CD8-positive, alpha-beta memory T cell (primary cell): ENCODE measurements at regions not wholly inside any gene's neighbourhood (a gene's known extent, or its start where the extent isn't known, plus 50 kb on each side); places are given as distances from the start of the nearest gene placed in this dataset.

Experiments used
- CTCF ChIA-PET: fragments of 350-600 bp; sonication (Branson Sonifier 250); formaldehyde crosslinking; loops from one replicate; lab custom pipeline; 2021; ENCODE audit warnings: antibody characterized with exemption; lab: Charles Lee
- POLR2A ChIA-PET: fragments of 350-600 bp; sonication (Branson Sonifier 250); formaldehyde crosslinking; loops from one replicate; lab custom pipeline; 2021; ENCODE audit warnings: antibody characterized with exemption; lab: Charles Lee
- DNase-seq, 5 donors: peaks; one replicate each; pipeline versions ENCODE4 v3.0.0 to v3.0.0-alpha.2; 2020 to 2022; ENCODE audit warnings: mixed read lengths in 1 of 5
- H3K27ac ChIP-seq: one replicate; pipeline ENCODE4 v1.7.0; 2013; ENCODE audit warnings: low read depth, mild to moderate bottlenecking, low read length, moderate library complexity
- H3K27me3 ChIP-seq: 2 replicates; pipeline ENCODE4 v1.7.0; 2013; ENCODE audit warnings: low read length, mild to moderate bottlenecking; ENCODE audit not compliant: insufficient read depth, poor library complexity, severe bottlenecking
- H3K36me3 ChIP-seq: 2 replicates; pipeline ENCODE4 v1.7.0; 2013; ENCODE audit warnings: mild to moderate bottlenecking, low read length, moderate library complexity; ENCODE audit not compliant: insufficient read depth
- H3K4me1 ChIP-seq: 2 replicates; pipeline ENCODE4 v1.7.0; 2013; ENCODE audit warnings: mild to moderate bottlenecking, low read length, moderate library complexity; ENCODE audit not compliant: insufficient read depth
- H3K4me3 ChIP-seq: 2 replicates; pipeline ENCODE4 v1.7.0; 2013; ENCODE audit warnings: mild to moderate bottlenecking, low read length
- H3K9me3 ChIP-seq: 2 replicates; pipeline ENCODE4 v1.7.0; 2013; ENCODE audit warnings: mild to moderate bottlenecking, low read length
- H3K27ac Mint-ChIP-seq, 8 donors: one replicate each; pipeline ENCODE4 v1.8.0; 2020 to 2021; ENCODE audit warnings: mixed read lengths in 8 of 8, mild to moderate bottlenecking in 6 of 8, inconsistent platforms in 3 of 8, moderate library complexity in 3 of 8
- H3K27me3 Mint-ChIP-seq, 2 donors: one replicate each; pipeline ENCODE4 v1.8.0; 2020 to 2021; ENCODE audit warnings: mixed read lengths in 2 of 2, mild to moderate bottlenecking in 1 of 2, moderate library complexity in 1 of 2
- H3K36me3 Mint-ChIP-seq, 3 donors: one replicate each; pipeline ENCODE4 v1.8.0; 2020 to 2021; ENCODE audit warnings: mixed read lengths in 3 of 3, inconsistent platforms in 1 of 3, mild to moderate bottlenecking in 1 of 3
- H3K4me1 Mint-ChIP-seq, 3 donors: one replicate each; pipeline ENCODE4 v1.8.0; 2020 to 2021; ENCODE audit warnings: mixed read lengths in 3 of 3, inconsistent platforms in 1 of 3, mild to moderate bottlenecking in 1 of 3
- H3K4me3 Mint-ChIP-seq, 7 donors: one replicate each; pipeline ENCODE4 v1.8.0; 2020 to 2021; ENCODE audit warnings: mixed read lengths in 7 of 7, mild to moderate bottlenecking in 6 of 7, moderate library complexity in 4 of 7, inconsistent platforms in 2 of 7
- H3K9me3 Mint-ChIP-seq, 5 donors: one replicate each; pipeline ENCODE4 v1.8.0; 2020 to 2022; ENCODE audit warnings: mixed read lengths in 5 of 5, mild to moderate bottlenecking in 3 of 5, moderate library complexity in 2 of 5, inconsistent platforms in 1 of 5

DNA sequence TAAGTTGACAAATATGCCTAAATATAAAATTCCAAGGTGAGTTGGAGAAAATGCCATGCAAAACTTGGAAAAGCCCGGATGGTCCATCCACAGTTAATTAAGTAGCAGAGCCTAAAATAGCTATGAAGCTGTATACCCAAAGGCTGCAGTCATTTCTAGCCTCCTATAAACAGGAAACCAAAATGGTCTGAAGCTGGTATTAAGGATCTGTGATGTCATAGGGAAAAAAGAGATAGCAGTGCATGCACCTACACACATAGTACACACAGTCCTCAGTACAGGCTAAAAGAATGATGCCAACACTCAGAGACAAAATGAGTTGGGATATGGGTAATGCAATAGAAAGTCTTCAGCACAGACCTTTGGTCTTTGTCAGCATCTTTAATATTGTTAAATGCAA is 736.9 kb downstream of the EFNB2 start:
- Mint-ChIP-seq H3K4me1 (no peaks in the 10 kb centered on the region), H3K27ac (no peak overlapping the region), H3K27me3 (no peaks in the 10 kb centered on the region), H3K4me3 (no peak overlapping the region), H3K36me3 (no peaks in the 10 kb centered on the region), H3K9me3 (peaks cover 0 to 9% (median 0%) of the 10 kb centered on the region in 5 donors)
- ChIA-PET POLR2A (no interaction called here), CTCF (no interaction called here)
- no peaks in the 10 kb centered on the region for H3K9me3 ChIP-seq
- H3K36me3 ChIP-seq: no peaks in the 10 kb centered on the region
- no peaks in the 10 kb centered on the region for H3K4me1 ChIP-seq
- H3K27ac ChIP-seq: no peak overlapping the region
- no peak for DNase-seq
- H3K27me3 ChIP-seq: no peaks in the 10 kb centered on the region
- no peak overlapping the region for H3K4me3 ChIP-seq

DNA sequence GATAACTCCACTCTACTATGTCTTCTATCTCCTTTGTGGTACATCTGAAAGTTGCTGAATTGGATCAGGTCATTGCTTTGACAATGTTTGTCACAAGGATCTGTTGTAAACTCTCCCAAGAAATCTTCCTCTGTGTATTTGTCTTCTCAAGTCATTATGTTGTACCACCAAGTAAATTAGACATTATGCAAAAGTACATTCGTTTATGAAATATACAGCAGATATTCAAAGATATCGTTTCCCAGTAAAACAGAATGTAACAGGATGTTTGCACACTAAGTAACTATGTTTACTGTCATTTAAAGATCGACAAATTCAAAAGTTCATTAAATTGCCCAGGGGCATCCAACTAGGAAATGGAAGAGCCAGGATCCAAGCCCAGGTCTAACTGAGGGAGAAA is 739.4 kb downstream of the EFNB2 start:
- H3K4me3 ChIP-seq: no peak overlapping the region
- no peak for DNase-seq
- Mint-ChIP-seq H3K4me3 (no peak overlapping the region), H3K27me3 (no peaks in the 10 kb centered on the region), H3K9me3 (peaks cover 0 to 15% (median 2%) of the 10 kb centered on the region in 5 donors), H3K36me3 (no peaks in the 10 kb centered on the region), H3K27ac (no peak overlapping the region), H3K4me1 (no peaks in the 10 kb centered on the region)
- no peak overlapping the region for H3K27ac ChIP-seq
- POLR2A ChIA-PET: no interaction called here
- CTCF ChIA-PET: no interaction called here
- no peaks in the 10 kb centered on the region for H3K27me3 ChIP-seq
- no peaks in the 10 kb centered on the region for H3K36me3 ChIP-seq
- H3K9me3 ChIP-seq: no peaks in the 10 kb centered on the region
- no peaks in the 10 kb centered on the region for H3K4me1 ChIP-seq

DNA sequence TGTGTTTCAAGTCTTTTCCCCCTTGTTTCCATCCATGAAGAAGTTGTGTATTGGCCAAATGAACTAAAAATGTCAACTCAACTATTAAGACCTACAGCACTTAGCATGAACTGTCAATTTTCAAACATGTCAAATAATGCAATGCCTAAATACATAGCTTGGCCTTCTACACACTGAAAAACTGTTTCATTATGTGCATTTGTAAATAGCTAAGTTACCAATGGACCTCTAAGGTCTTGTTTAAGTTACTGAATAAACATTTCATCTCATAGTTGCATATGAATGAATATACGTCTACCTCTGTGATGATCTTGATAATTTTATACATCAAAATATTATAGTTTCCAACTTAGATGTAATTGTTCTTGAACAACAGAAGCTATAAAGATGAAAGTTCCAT is 744.5 kb downstream of the EFNB2 start:
- CTCF ChIA-PET: no interaction called here
- no peak overlapping the region for H3K27ac Mint-ChIP-seq
- POLR2A ChIA-PET: no interaction called here

DNA sequence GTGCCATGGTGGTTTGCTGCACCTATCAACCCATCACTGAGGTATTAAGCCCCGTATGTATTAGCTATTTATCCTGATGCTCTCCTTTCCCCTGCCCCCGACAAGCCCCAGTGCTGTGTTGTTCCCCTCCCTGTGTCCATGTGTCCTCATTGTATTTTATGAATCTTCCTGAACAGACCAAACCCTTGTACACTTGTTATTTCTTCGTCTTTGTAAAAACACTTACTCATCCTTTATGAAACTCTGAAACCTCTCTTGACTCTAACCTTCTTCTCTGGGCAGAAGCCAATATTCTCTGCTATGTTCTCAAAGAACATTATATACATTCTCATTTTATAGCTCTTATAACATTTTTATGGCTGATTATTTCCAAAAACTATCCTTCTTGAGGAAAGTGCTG is 746.9 kb downstream of the EFNB2 start:
- POLR2A ChIA-PET: no interaction called here
- H3K27me3 ChIP-seq: no peaks in the 10 kb centered on the region
- no peak overlapping the region for H3K4me3 Mint-ChIP-seq
- CTCF ChIA-PET: no interaction called here
- H3K27ac ChIP-seq: no peak overlapping the region
- H3K4me1 ChIP-seq: no peaks in the 10 kb centered on the region
- H3K36me3 ChIP-seq: no peaks in the 10 kb centered on the region
- H3K9me3 Mint-ChIP-seq: peaks cover 0 to 6% (median 2%) of the 10 kb centered on the region in 5 donors
- no peaks in the 10 kb centered on the region for H3K4me1 Mint-ChIP-seq
- no peaks in the 10 kb centered on the region for H3K9me3 ChIP-seq
- no peak overlapping the region for H3K27ac Mint-ChIP-seq
- no peaks in the 10 kb centered on the region for H3K27me3 Mint-ChIP-seq
- DNase-seq: no peak
- H3K36me3 Mint-ChIP-seq: no peaks in the 10 kb centered on the region
- no peak overlapping the region for H3K4me3 ChIP-seq

More for the DNA sequence above, 744.5 kb downstream of the EFNB2 start:
- Mint-ChIP-seq H3K9me3 (peaks cover 0 to 12% (median 2%) of the 10 kb centered on the region in 5 donors), H3K36me3 (no peaks in the 10 kb centered on the region), H3K4me3 (no peak overlapping the region), H3K27me3 (no peaks in the 10 kb centered on the region), H3K4me1 (no peaks in the 10 kb centered on the region)
- Histone ChIP-seq H3K36me3 (no peaks in the 10 kb centered on the region), H3K9me3 (no peaks in the 10 kb centered on the region), H3K4me3 (no peak overlapping the region), H3K27me3 (no peaks in the 10 kb centered on the region), H3K27ac (no peak overlapping the region), H3K4me1 (no peaks in the 10 kb centered on the region)
- DNase-seq: no peak

DNA sequence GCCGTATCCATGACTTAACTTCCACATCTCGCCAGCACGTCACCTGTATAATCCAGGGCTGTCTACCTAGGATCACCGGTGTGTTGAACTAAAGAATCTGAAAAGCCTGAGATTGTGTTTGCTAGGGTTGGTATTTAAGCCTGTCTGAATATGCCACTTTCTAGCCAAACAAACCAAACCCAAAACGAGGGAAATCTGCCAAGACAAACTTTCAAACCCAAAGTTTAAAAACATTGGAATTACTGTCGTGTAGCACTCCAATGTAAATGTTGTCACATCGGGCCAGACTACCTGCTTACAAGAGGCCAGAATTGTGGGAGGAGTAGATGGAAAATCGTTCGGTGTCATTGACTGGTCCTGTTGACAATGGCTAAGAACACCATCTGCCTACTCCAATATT is 747.8 kb downstream of the EFNB2 start:
- no peaks in the 10 kb centered on the region for H3K36me3 ChIP-seq
- no peak overlapping the region for H3K27ac ChIP-seq
- no peaks in the 10 kb centered on the region for H3K36me3 Mint-ChIP-seq
- no peaks in the 10 kb centered on the region for H3K4me1 ChIP-seq
- H3K9me3 ChIP-seq: no peaks in the 10 kb centered on the region
- no peak overlapping the region for H3K27ac Mint-ChIP-seq
- H3K4me3 ChIP-seq: no peak overlapping the region
- no peak for DNase-seq
- H3K9me3 Mint-ChIP-seq: peaks cover 0 to 5% (median 0%) of the 10 kb centered on the region in 5 donors
- ChIA-PET POLR2A (no interaction called here), CTCF (no interaction called here)
- H3K4me3 Mint-ChIP-seq: no peak overlapping the region
- H3K27me3 Mint-ChIP-seq: no peaks in the 10 kb centered on the region
- no peaks in the 10 kb centered on the region for H3K27me3 ChIP-seq
- no peaks in the 10 kb centered on the region for H3K4me1 Mint-ChIP-seq

DNA sequence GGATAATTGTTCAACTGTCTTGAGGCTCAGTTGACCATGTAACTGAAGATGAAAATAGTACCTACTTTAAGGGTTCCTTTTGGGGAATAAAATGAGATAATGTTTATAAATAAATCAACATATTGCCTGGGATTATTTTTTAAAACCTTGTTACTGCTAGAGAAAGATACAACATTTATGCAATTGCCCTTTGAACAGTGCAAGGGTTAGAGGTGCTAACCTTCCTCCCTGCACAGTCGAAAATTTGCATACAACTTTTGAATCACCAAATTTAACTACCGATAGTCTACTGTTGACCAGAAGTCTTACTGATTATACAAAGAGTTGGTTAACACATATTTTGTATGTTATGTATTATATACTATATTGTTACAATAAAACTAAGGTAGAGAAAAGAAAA is 750.0 kb downstream of the EFNB2 start:
- Mint-ChIP-seq H3K4me3 (no peak overlapping the region), H3K27ac (no peak overlapping the region), H3K27me3 (no peaks in the 10 kb centered on the region), H3K9me3 (peaks cover 0 to 13% (median 0%) of the 10 kb centered on the region in 5 donors), H3K36me3 (no peaks in the 10 kb centered on the region), H3K4me1 (no peaks in the 10 kb centered on the region)
- H3K9me3 ChIP-seq: no peaks in the 10 kb centered on the region
- ChIA-PET CTCF (no interaction called here), POLR2A (no interaction called here)
- H3K36me3 ChIP-seq: no peaks in the 10 kb centered on the region
- no peaks in the 10 kb centered on the region for H3K4me1 ChIP-seq
- no peak for DNase-seq
- H3K27me3 ChIP-seq: no peaks in the 10 kb centered on the region
- H3K4me3 ChIP-seq: no peak overlapping the region
- no peak overlapping the region for H3K27ac ChIP-seq

DNA sequence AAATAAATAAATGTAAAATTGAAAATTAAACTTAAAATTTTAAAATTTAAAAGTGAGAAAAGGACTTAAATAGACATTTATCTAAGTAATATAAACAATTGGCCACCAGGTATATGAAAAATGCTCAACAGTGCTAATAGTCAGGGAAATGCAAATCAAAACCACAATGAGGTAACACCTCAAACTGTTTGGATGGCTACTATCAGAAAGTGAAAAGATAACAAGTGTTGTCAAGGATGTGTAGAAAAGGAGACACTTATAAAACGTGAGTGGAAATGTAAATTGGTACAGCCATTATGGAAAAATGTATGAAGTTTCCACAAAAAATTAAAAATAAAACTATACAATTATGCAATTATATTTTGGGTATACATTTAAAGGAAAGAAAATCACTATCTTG is 752.2 kb downstream of the EFNB2 start:
- Mint-ChIP-seq H3K4me1 (no peaks in the 10 kb centered on the region), H3K27ac (no peak overlapping the region), H3K9me3 (peaks cover 0 to 13% (median 0%) of the 10 kb centered on the region in 5 donors), H3K27me3 (no peaks in the 10 kb centered on the region), H3K36me3 (no peaks in the 10 kb centered on the region), H3K4me3 (no peak overlapping the region)
- POLR2A ChIA-PET: no interaction called here
- H3K9me3 ChIP-seq: no peaks in the 10 kb centered on the region
- no peak overlapping the region for H3K4me3 ChIP-seq
- CTCF ChIA-PET: no interaction called here
- no peak for DNase-seq
- no peaks in the 10 kb centered on the region for H3K4me1 ChIP-seq
- H3K27ac ChIP-seq: no peak overlapping the region
- no peaks in the 10 kb centered on the region for H3K36me3 ChIP-seq
- no peaks in the 10 kb centered on the region for H3K27me3 ChIP-seq

DNA sequence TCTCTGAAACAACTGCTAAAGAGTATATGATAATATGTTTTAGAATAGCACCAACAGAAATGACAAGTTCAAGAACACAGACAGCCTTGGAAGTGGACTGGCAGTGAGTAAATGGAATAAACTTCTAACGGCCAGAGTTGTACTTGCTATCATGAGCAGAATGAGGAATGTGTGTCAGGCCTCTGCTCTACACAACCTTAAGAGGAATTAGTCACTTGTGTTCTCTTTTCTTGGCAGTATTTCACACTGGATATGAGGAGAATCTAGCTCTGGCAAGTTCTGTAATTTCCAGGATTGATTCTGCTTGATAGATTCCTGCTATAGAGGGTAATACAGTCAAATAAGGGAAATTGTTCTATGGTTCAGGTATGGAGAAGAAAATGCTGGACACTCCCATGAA is 757.3 kb downstream of the EFNB2 start:
- Histone ChIP-seq H3K9me3 (no peaks in the 10 kb centered on the region), H3K36me3 (no peaks in the 10 kb centered on the region), H3K27ac (no peak overlapping the region), H3K4me1 (no peaks in the 10 kb centered on the region), H3K4me3 (no peak overlapping the region), H3K27me3 (no peaks in the 10 kb centered on the region)
- Mint-ChIP-seq H3K27me3 (no peaks in the 10 kb centered on the region), H3K27ac (no peak overlapping the region), H3K36me3 (no peaks in the 10 kb centered on the region), H3K4me1 (no peaks in the 10 kb centered on the region), H3K4me3 (no peak overlapping the region), H3K9me3 (peaks cover 0 to 8% (median 3%) of the 10 kb centered on the region in 5 donors)
- POLR2A ChIA-PET: no interaction called here
- DNase-seq: no peak
- CTCF ChIA-PET: no interaction called here
